GM23338 (cell line): ENCODE measurements at regions not wholly inside any gene's neighbourhood (a gene's known extent, or its start where the extent isn't known, plus 50 kb on each side); places are given as distances from the start of the nearest gene placed in this dataset.

ENCODE experiments used
- ATAC-seq: fragments of 200-7000 bp; cut with Tn5 transposase; 3 replicates; pipeline ENCODE4 v1.9.1; 2020
- DNase-seq: peaks from one replicate; pipeline ENCODE4 v3.0.0-alpha.2; 2015; ENCODE audit warnings: low spot score
- H2AFZ ChIP-seq: fragments of 200-600 bp; sonication (generic); 2 replicates; pipeline ENCODE4 v1.8.0; 2016; ENCODE audit warnings: antibody characterized with exemption, mild to moderate bottlenecking, moderate library complexity
- H3F3A ChIP-seq: fragments of 200-600 bp; sonication (generic); replicated peaks from 2 replicates; pipeline ENCODE4 v1.8.0; 2017; ENCODE audit warnings: antibody characterized with exemption, mixed run types, low read depth
- H3K27ac ChIP-seq: fragments of 200-600 bp; sonication (generic); 2 replicates; pipeline ENCODE4 v1.6.1; 2016; ENCODE audit warnings: low read depth
- H3K27me3 ChIP-seq: fragments of 200-600 bp; sonication (generic); 2 replicates; pipeline ENCODE4 v1.8.0; 2016; ENCODE audit warnings: mild to moderate bottlenecking, mixed run types, moderate library complexity; ENCODE audit not compliant: insufficient read depth
- H3K36me3 ChIP-seq: fragments of 200-600 bp; sonication (generic); 2 replicates; pipeline ENCODE4 v1.8.0; 2016; ENCODE audit warnings: mild to moderate bottlenecking; ENCODE audit not compliant: insufficient read depth
- H3K4me1 ChIP-seq: fragments of 200-600 bp; sonication (generic); 2 replicates; pipeline ENCODE4 v1.8.0; 2016; ENCODE audit warnings: mild to moderate bottlenecking, moderate library complexity; ENCODE audit not compliant: insufficient read depth
- H3K4me2 ChIP-seq: fragments of 200-600 bp; sonication (generic); 2 replicates; pipeline ENCODE4 v1.7.1; 2017; ENCODE audit warnings: mixed run types
- H3K4me3 ChIP-seq: fragments of 200-600 bp; sonication (generic); 2 replicates; pipeline ENCODE4 v1.6.1; 2016; ENCODE audit warnings: mixed run types
- H3K79me2 ChIP-seq: fragments of 200-600 bp; sonication (generic); replicated peaks from 2 replicates; pipeline ENCODE4 v1.8.0; 2017; ENCODE audit warnings: mild to moderate bottlenecking; ENCODE audit not compliant: insufficient read depth
- H3K9me2 ChIP-seq: fragments of 200-600 bp; sonication (generic); 2 replicates; pipeline ENCODE4 v1.8.0; 2017; ENCODE audit not compliant: insufficient read depth
- H4K20me1 ChIP-seq: fragments of 200-600 bp; sonication (generic); replicated peaks from 2 replicates; pipeline ENCODE4 v1.8.0; 2017; ENCODE audit warnings: mild to moderate bottlenecking; ENCODE audit not compliant: insufficient read depth
- H3K27ac Mint-ChIP-seq: 2 replicates; pipeline ENCODE4 v1.8.0; 2020; ENCODE audit warnings: inconsistent platforms, mild to moderate bottlenecking, moderate library complexity, mixed read lengths
- H3K27me3 Mint-ChIP-seq: 3 replicates; pipeline ENCODE4 v1.8.0; 2022; ENCODE audit warnings: low read depth, mild to moderate bottlenecking, moderate library complexity, mixed read lengths, inconsistent platforms; ENCODE audit not compliant: insufficient read depth, poor library complexity
- H3K36me3 Mint-ChIP-seq: 3 replicates; pipeline ENCODE4 v1.8.0; 2021; ENCODE audit warnings: low read depth, mild to moderate bottlenecking, inconsistent platforms, moderate library complexity, mixed read lengths
- H3K4me1 Mint-ChIP-seq: 3 replicates; pipeline ENCODE4 v1.8.0; 2020; ENCODE audit warnings: mild to moderate bottlenecking, inconsistent platforms, mixed read lengths
- H3K4me3 Mint-ChIP-seq: 3 replicates; pipeline ENCODE4 v1.8.0; 2021; ENCODE audit warnings: moderate library complexity, mild to moderate bottlenecking, inconsistent platforms, mixed read lengths
- H3K9me3 Mint-ChIP-seq: 3 replicates; pipeline ENCODE4 v1.8.0; 2020; ENCODE audit warnings: moderate library complexity, mild to moderate bottlenecking, inconsistent platforms, mixed read lengths
- CREB1 ChIP-seq: fragments of 250-450 bp; sonication (Bioruptor Pico); IDR thresholded peaks from 2 replicates; pipeline ENCODE4 v1.5.0; 2020; ENCODE audit warnings: low read depth, mild to moderate bottlenecking, moderate library complexity
- EZH2 ChIP-seq: fragments of 200-600 bp; sonication (generic); IDR thresholded peaks from one replicate; pipeline ENCODE4 v1.8.0; 2017; ENCODE audit warnings: antibody characterized with exemption, mild to moderate bottlenecking, low read depth; ENCODE audit not compliant: unreplicated experiment
- EZH2phosphoT487 ChIP-seq: fragments of 200-600 bp; sonication (generic); IDR thresholded peaks from one replicate; pipeline ENCODE4 v1.8.1; 2018; ENCODE audit warnings: antibody characterized with exemption; ENCODE audit not compliant: unreplicated experiment
- JUNB ChIP-seq: IDR thresholded peaks from one replicate; pipeline ENCODE4 v1.6.1; 2016; ENCODE audit warnings: antibody characterized with exemption; ENCODE audit not compliant: unreplicated experiment
- NANOG ChIP-seq: IDR thresholded peaks from 2 replicates; pipeline ENCODE4 v1.6.1; 2016; ENCODE audit warnings: antibody characterized with exemption, borderline replicate concordance
- POLR2AphosphoS5 ChIP-seq: IDR thresholded peaks from 2 replicates; pipeline ENCODE4 v1.6.1; 2016; ENCODE audit warnings: antibody characterized with exemption, low read depth
- STAT1 ChIP-seq: IDR thresholded peaks from one replicate; pipeline ENCODE4 v1.6.1; 2016; ENCODE audit warnings: antibody characterized with exemption; ENCODE audit not compliant: unreplicated experiment
- ZNF114 ChIP-seq: fragments of 250-450 bp; sonication (Bioruptor Pico); IDR thresholded peaks from 2 replicates; pipeline ENCODE4 v1.5.0; 2020; ENCODE audit warnings: mild to moderate bottlenecking, moderate library complexity
- ZNF331 ChIP-seq: fragments of 250-450 bp; sonication (Bioruptor Pico); IDR thresholded peaks from 2 replicates; pipeline ENCODE4 v1.5.0; 2020; ENCODE audit warnings: low read depth, mild to moderate bottlenecking, moderate library complexity
- TF ChIP-seq, protein P1 (sequence below): IDR thresholded peaks from one replicate; pipeline ENCODE4 v1.6.1; 2018; ENCODE audit warnings: antibody characterized with exemption; ENCODE audit not compliant: unreplicated experiment
- TF ChIP-seq, protein P2 (sequence below), 2 experiments: fragments of 200-600 bp in 1 of 2; sonication (generic) in 1 of 2; conservative IDR thresholded peaks; 2 replicates each; pipeline versions ENCODE4 v1.5.1 to v1.6.1; 2016 to 2017; ENCODE audit warnings: antibody characterized with exemption in 2 of 2, low read depth in 2 of 2, mild to moderate bottlenecking in 2 of 2, moderate library complexity in 1 of 2
- TF ChIP-seq, protein P3 (sequence below): fragments of 250-450 bp; sonication (Bioruptor Pico); IDR thresholded peaks from 2 replicates; pipeline ENCODE4 v1.5.0; 2020; ENCODE audit warnings: mild to moderate bottlenecking, moderate library complexity
- TF ChIP-seq, protein P4 (sequence below): IDR thresholded peaks from 2 replicates; pipeline ENCODE4 v1.6.1; 2016; ENCODE audit warnings: antibody characterized with exemption

DNA sequence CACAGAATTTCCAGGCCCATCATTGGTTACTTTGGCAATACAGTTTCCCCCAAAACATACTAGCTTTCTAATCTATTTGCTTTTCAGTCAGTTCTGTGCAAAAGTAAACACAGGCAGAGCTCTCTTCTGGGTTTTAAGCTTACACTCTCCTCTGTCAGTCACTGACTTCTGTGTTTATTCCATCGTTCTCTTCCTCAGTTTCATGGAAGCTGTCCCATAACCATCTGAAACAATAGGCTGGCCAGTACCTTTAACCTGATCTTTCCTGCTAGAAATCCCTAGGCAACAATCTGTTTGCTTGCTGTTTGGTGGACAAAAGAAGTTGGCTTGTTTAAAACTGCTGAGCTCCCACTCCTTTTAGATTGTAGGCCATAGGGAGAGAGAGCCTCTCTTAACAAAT, 431.5 kb downstream of the HACE1 start:
- H3K79me2 ChIP-seq: no peaks in the 10 kb centered on the region

More for the DNA sequence above, 431.5 kb downstream of the HACE1 start:
- Histone ChIP-seq H3K4me3 (no peak overlapping the region), H3K27me3 (no peaks in the 10 kb centered on the region), H3K4me1 (no peaks in the 10 kb centered on the region), H2AFZ (no peak overlapping the region), H3K36me3 (no peaks in the 10 kb centered on the region), H4K20me1 (no peaks in the 10 kb centered on the region), H3K9me2 (peaks cover 8% of the 10 kb centered on the region), H3K4me2 (no peak overlapping the region), H3F3A (no peaks in the 10 kb centered on the region), H3K27ac (no peak overlapping the region)
- DNase-seq: no peak
- Mint-ChIP-seq H3K27ac (no peak overlapping the region), H3K36me3 (no peaks in the 10 kb centered on the region), H3K4me1 (no peaks in the 10 kb centered on the region), H3K4me3 (no peak overlapping the region), H3K9me3 (peaks cover 4% of the 10 kb centered on the region; the same call in 2 of the 3 replicates), H3K27me3 (no peaks in the 10 kb centered on the region)
- TF ChIP-seq, protein P1, sequence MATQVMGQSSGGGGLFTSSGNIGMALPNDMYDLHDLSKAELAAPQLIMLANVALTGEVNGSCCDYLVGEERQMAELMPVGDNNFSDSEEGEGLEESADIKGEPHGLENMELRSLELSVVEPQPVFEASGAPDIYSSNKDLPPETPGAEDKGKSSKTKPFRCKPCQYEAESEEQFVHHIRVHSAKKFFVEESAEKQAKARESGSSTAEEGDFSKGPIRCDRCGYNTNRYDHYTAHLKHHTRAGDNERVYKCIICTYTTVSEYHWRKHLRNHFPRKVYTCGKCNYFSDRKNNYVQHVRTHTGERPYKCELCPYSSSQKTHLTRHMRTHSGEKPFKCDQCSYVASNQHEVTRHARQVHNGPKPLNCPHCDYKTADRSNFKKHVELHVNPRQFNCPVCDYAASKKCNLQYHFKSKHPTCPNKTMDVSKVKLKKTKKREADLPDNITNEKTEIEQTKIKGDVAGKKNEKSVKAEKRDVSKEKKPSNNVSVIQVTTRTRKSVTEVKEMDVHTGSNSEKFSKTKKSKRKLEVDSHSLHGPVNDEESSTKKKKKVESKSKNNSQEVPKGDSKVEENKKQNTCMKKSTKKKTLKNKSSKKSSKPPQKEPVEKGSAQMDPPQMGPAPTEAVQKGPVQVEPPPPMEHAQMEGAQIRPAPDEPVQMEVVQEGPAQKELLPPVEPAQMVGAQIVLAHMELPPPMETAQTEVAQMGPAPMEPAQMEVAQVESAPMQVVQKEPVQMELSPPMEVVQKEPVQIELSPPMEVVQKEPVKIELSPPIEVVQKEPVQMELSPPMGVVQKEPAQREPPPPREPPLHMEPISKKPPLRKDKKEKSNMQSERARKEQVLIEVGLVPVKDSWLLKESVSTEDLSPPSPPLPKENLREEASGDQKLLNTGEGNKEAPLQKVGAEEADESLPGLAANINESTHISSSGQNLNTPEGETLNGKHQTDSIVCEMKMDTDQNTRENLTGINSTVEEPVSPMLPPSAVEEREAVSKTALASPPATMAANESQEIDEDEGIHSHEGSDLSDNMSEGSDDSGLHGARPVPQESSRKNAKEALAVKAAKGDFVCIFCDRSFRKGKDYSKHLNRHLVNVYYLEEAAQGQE: no peak
- TF ChIP-seq EZH2phosphoT487 (no peak), CREB1 (CRISPR knock-in tag) (no peak), ZNF114 (CRISPR knock-in tag) (no peak), ZNF331 (CRISPR knock-in tag) (no peak), NANOG (no peak), STAT1 (no peak), POLR2AphosphoS5 (no peak), JUNB (no peak), EZH2 (no peak)
- TF ChIP-seq, protein P2, sequence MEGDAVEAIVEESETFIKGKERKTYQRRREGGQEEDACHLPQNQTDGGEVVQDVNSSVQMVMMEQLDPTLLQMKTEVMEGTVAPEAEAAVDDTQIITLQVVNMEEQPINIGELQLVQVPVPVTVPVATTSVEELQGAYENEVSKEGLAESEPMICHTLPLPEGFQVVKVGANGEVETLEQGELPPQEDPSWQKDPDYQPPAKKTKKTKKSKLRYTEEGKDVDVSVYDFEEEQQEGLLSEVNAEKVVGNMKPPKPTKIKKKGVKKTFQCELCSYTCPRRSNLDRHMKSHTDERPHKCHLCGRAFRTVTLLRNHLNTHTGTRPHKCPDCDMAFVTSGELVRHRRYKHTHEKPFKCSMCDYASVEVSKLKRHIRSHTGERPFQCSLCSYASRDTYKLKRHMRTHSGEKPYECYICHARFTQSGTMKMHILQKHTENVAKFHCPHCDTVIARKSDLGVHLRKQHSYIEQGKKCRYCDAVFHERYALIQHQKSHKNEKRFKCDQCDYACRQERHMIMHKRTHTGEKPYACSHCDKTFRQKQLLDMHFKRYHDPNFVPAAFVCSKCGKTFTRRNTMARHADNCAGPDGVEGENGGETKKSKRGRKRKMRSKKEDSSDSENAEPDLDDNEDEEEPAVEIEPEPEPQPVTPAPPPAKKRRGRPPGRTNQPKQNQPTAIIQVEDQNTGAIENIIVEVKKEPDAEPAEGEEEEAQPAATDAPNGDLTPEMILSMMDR (conservative IDR thresholded peaks at IDR 0.05; ENCODE audit: low read depth in 2 of 2): no peak
- TF ChIP-seq, protein P3, sequence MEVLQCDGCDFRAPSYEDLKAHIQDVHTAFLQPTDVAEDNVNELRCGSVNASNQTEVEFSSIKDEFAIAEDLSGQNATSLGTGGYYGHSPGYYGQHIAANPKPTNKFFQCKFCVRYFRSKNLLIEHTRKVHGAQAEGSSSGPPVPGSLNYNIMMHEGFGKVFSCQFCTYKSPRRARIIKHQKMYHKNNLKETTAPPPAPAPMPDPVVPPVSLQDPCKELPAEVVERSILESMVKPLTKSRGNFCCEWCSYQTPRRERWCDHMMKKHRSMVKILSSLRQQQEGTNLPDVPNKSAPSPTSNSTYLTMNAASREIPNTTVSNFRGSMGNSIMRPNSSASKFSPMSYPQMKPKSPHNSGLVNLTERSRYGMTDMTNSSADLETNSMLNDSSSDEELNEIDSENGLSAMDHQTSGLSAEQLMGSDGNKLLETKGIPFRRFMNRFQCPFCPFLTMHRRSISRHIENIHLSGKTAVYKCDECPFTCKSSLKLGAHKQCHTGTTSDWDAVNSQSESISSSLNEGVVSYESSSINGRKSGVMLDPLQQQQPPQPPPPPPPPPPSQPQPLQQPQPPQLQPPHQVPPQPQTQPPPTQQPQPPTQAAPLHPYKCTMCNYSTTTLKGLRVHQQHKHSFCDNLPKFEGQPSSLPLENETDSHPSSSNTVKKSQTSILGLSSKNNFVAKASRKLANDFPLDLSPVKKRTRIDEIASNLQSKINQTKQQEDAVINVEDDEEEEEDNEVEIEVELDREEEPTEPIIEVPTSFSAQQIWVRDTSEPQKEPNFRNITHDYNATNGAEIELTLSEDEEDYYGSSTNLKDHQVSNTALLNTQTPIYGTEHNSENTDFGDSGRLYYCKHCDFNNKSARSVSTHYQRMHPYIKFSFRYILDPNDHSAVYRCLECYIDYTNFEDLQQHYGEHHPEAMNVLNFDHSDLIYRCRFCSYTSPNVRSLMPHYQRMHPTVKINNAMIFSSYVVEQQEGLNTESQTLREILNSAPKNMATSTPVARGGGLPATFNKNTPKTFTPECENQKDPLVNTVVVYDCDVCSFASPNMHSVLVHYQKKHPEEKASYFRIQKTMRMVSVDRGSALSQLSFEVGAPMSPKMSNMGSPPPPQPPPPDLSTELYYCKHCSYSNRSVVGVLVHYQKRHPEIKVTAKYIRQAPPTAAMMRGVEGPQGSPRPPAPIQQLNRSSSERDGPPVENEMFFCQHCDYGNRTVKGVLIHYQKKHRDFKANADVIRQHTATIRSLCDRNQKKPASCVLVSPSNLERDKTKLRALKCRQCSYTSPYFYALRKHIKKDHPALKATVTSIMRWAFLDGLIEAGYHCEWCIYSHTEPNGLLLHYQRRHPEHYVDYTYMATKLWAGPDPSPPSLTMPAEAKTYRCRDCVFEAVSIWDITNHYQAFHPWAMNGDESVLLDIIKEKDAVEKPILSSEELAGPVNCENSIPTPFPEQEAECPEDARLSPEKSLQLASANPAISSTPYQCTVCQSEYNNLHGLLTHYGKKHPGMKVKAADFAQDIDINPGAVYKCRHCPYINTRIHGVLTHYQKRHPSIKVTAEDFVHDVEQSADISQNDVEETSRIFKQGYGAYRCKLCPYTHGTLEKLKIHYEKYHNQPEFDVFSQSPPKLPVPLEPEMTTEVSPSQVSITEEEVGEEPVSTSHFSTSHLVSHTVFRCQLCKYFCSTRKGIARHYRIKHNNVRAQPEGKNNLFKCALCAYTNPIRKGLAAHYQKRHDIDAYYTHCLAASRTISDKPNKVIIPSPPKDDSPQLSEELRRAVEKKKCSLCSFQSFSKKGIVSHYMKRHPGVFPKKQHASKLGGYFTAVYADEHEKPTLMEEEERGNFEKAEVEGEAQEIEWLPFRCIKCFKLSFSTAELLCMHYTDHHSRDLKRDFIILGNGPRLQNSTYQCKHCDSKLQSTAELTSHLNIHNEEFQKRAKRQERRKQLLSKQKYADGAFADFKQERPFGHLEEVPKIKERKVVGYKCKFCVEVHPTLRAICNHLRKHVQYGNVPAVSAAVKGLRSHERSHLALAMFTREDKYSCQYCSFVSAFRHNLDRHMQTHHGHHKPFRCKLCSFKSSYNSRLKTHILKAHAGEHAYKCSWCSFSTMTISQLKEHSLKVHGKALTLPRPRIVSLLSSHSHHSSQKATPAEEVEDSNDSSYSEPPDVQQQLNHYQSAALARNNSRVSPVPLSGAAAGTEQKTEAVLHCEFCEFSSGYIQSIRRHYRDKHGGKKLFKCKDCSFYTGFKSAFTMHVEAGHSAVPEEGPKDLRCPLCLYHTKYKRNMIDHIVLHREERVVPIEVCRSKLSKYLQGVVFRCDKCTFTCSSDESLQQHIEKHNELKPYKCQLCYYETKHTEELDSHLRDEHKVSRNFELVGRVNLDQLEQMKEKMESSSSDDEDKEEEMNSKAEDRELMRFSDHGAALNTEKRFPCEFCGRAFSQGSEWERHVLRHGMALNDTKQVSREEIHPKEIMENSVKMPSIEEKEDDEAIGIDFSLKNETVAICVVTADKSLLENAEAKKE (CRISPR knock-in tag): no peak
- TF ChIP-seq, protein P4, sequence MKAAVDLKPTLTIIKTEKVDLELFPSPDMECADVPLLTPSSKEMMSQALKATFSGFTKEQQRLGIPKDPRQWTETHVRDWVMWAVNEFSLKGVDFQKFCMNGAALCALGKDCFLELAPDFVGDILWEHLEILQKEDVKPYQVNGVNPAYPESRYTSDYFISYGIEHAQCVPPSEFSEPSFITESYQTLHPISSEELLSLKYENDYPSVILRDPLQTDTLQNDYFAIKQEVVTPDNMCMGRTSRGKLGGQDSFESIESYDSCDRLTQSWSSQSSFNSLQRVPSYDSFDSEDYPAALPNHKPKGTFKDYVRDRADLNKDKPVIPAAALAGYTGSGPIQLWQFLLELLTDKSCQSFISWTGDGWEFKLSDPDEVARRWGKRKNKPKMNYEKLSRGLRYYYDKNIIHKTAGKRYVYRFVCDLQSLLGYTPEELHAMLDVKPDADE: no peak
- ATAC-seq: no peak
